Activated T-cell treated with anti-CD3 and anti-CD28 coated beads for 48 hours (primary cell): ENCODE measurements at regions not wholly inside any gene's neighbourhood (a gene's known extent, or its start where the extent isn't known, plus 50 kb on each side); places are given as distances from the start of the nearest gene placed in this dataset.

Experiments
- DNase-seq: peaks from one replicate; pipeline ENCODE4 v3.0.0-alpha.2; 2020; ENCODE audit warnings: low read depth

DNA sequence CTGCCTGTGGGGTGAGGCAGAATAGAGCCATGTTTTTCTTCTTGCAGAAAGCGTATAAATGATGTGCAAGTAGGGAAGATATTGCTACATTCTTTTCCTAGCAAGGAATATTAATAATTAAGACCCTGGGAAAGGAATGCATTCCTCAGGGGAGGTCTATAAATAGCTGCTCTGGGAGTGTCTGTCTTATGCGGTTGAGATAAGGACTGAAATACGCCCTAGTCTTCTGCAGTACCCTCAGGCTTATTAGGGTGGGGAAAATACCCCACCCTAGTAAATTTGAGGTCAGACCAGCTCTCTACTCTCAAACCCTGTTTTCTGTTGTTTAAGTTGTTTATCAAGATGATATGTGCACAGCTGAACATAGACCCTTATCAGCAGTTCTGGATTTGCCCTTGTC is 155.9 kb upstream of the HMCN1 start:
- DNase-seq = no peak

DNA sequence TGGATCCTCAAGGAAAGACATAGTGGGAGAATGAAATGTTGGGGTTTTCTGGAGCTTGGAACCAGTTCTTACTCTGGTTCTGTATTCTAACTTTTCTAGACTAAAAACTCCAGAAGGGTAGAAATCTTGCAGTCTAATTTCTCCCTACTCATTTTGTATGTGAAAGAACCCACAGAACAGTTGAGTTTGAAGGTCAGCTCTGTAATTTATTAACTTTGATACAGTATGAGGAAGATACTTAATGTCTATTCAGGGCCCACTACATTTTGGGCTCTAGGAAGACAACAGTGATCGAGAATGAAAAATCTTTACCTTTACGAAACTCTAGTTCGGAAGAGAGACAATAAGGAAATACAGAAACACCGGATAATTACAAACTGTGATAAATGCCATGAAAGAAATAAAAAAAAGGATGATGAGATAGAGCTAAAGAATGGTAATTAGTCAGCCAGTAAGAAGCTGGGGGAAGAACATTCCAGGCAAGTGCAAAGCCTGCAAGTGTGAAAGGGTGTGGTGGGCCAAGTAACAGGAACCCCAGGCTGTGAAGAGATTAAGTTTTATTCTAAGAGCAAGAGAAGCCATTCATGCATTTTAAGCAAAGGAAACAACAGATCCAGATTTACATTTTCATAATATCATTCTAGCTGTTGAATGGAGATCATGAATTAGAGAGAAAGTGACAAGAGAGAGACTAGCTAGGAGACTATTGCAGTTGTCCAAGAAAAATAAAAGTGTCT is 159.9 kb upstream of the HMCN1 start:
- DNase-seq = no peak

DNA sequence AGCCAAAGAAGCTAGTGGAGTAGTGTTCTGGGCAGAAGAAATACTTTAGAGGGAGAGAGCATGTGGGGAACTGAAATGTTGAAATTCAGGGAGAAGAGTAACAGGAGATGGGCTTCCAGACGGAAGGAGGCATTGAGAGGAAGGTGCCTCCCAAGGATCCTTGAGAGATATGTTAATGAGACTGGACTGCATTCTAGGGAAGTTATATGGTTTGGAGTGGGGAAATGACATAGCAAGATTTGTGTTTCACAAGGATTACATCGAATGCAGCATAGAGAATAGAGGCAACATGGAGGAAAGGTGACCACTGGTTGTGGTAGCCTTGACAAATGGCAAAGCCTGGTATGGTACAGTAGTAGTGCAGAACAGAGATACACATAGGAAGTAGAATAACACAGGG is 160.5 kb upstream of the HMCN1 start:
- no peak for DNase-seq

DNA sequence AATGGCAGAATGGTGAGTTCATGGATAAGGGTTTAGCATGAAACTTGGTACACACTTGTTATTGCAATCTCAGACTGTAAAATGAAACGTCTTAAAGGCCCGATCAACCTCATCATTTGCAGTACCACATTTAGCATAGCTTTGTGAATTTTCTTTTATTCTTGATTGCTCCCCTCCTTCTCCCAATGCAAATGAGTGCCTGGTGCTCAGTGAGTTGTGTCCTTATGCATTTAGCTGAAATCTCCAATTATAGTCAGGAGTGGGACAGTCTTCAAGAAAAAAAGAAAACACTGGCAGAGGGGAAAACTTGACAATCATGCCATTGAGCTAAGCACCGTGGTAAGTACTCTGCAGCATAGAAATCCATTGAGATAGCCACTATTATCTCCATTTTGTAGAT is 161.0 kb upstream of the HMCN1 start:
- no peak for DNase-seq

DNA sequence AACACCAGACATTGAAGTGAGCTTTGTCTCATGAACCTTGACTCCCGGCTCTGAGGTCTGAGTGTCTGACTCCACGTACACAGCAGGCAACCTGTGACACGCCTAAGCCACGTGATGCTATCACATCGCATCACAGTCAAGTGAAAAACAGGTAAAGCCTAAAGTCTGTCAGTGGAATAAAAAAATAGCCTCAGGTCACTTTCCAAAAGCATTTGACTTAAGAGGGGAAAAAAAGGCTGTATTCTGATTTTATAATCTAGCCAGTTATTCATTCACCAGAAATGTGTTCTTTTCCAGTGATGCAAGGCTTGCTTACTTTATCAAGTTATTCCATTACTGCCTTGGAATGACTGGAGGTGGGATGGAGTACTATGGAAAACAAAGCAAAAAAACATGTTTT is 163.2 kb upstream of the HMCN1 start:
- no peak for DNase-seq

DNA sequence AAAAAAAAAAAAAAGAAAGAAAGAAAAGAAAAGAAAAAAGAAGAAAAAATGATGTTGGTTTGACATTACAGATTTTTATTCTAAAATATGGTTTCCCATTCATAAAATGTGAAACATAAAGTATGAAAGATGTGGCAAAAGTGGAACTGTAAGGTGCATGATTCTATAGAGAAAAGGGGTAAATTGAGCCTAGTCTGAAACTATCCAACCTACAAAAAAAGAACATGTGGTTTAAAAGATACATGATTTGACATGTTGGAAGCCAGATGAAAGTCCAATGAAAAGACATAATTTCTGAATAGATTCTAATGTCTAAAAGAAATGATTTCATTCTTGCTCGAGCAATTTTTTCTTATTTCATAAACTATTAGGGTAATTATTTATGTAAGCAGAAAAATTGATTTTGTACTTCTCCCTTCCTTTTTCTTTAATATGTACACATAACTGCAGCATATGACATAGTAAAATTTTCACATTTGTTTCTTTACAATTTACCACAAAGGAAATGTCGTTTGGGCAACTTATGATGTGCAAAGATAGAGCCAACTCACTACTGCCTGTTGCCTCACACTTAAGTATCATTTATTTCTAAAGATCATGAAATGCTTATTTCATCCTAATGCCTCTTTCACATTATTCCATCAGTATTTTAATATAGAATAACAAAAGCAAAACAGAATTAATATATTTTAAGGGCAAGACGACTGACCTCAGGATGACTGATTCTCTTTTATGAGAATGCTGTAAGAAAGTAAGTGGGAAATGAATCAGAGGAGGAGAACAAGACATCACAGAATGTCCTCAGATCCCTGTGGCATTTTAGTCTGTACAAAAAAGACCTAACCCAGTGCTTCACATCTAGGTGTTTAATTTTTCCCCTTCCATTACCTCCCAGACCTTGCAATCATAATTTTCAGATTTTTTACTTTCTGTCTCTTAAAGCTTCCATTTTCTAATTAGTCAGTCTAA is 165.8 kb upstream of the HMCN1 start:
- no peak for DNase-seq

DNA sequence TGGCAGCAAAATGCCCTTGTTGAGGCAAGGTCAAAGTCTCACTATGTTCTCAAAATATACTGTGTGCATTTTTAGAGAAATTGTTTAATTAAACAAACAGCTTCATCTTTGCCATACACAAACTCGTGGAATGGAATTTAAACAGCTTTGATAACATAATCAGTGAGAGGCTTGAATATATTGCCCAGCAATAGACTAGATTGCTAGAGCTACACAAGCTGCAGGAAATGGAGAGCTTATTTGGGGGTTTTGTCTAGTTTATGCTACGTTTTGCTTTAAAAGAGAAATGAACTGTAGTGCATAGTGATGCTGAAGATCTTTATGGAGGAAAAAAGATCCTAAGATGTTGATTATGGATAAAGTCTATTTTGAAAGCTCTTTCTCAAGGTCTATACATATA is 166.8 kb upstream of the HMCN1 start:
- DNase-seq = no peak

DNA sequence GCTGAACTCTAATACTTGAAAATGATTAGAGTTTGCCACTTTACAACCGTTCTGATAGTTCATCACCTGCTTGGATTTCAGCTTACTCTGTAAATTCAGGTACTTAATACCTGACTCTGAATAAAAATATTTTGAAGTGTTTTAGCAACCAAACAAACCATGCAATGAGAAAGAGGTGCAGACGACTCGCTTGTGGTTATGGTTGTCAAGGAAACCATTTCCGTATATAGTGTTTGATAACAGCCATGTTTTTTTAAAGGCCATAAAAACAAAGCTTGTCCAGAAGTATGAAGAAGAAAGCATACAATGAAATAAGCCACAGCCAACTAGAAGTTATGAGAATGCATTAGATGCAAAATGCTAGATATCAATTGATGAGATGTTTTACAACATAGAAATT is 167.2 kb upstream of the HMCN1 start:
- no peak for DNase-seq

DNA sequence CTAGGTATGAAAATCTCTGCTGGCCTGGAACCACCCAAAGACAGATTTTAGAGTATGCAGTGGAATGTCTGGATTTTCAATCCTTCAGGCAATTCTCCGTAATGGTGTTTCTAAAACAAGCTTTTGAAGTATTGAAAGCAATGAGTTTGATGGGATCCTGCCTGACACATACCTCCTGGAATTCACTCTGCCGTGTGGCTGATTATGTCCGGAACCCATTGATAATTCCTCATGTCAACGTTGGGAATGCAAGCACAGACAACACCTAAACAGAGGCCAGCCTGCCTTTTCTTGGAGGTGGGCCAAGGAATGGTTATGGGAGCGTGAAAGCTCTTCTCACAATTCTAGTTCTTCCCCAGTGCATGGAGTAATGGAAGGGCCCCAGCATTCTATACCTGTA is 168.9 kb upstream of the HMCN1 start:
- DNase-seq = no peak

DNA sequence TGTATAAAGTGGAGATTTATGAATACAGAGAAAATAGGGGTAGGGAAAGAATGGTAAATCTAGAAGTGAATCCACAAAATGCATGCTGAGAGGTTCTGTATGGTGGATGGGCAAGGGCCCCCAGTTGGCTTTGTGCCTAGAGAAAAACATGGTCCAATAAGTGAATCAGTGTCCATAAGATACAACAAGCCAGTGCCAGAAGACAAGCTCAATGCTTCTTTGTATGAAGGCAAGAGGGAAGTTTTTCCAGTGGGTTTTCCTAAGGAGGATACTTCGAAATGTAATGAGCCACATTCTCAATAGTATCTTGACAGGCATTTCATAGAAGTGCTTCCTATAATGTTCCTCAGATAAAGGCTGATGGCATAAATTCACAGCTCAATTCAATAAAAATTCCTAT is 169.4 kb upstream of the HMCN1 start:
- DNase-seq = no peak

DNA sequence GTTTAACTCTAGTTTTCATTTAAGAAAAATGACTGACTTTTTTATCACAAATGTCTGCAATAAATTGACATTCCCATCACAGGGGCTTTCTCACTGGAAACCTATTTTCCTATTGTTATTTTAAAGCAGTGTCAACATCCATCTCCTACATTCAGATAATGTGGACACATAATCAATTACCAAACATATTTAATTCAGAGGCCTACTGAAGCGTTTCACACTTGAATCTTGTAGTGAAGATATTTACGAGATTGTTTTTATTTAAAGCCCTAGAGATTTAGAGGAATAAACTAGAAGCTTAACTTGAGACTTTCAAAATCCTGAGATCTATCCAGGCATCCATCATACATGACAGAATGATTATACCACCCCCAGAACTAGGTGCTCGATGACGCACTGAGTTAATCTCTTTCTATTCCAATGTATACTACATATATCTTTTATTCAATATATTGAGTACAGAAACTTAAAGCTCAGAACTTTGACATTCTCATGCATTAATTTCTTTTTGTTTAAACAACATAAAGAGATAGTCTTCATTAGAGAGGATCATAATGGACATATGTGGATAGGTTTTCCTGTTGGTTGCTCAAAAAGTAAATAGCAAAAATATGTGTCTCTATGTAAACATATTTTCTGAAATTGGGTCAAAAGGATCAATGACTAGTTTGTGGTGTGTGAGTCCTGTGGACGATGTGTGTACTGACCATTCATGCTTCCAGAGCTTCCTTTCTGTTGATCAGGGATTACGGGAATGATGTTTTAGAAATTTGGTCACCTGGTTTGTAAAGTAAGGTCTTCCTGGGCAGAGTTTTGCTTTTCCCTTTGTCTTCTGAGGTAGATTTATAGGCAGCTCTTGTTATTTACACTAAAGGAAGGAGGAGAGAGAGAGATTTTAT is 171.5 kb upstream of the HMCN1 start:
- DNase-seq = no peak

DNA sequence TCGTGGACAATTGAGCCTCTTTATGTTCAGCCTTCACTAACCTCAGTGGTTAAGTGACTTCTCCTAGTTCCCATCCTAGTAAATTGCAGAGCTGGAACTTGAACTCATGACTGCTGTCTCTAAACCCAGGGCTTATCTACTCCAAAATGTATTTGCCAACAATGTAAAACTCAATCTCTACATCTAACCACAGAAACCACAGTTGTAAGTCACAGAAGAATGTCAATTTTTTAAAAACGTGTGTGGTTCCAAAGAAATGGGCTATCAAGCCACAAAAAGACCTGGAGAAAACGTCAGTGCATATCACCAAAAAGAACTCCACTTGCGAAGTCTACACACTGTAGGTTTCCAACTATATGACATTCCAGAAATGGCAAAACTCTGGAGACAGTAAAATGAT is 172.6 kb upstream of the HMCN1 start:
- DNase-seq = no peak

DNA sequence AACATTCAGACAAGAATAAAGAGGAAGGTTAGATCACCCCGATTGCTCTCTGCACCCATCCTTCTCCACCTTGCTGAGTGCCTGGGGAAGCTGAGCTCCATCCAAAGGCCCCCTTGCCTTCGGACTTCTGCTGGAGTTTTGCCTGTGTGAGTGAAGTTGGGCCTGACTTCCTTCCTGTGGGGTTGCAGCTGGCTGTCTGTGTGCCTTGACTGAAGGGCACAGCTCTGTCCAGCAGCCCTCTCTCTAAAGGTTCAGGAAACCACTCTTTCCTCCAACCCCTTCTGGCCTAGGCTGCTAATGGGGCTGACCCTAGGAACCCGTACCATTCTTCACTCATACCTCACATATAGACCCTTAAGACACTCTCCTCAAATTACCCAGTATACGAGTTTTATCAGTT is 173.4 kb upstream of the HMCN1 start:
- no peak for DNase-seq

DNA sequence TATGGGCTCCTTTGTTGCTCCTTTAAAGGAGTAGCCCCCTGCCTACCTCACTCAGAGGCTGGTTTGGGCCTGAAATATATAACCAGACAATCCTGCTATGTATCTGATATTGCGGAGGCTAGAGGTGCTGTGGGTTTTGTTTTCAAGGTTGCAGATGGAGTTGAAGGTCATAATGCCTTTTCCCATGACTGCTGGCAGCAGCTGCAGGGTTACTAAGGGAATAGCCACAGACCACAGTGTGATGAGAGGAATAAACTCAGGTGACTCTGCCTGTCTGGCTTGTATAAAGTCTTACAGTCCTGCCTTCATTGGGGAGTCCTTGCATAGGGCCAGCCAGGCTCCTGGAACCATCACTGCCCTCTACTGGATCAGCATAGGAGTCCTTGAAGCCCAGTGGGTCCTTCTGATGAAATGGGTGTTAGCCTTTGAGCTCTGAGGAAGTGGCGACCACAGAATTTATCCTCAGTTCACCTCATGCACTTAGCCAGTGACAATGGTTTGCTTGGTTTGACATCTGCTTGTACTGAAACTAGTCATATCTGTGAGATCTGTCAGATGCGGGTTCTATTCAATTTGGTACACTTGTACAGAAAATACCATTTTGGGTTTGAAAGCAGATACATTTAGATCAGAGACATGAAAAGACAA is 174.4 kb upstream of the HMCN1 start:
- peak; percentile 40 for DNase-seq

DNA sequence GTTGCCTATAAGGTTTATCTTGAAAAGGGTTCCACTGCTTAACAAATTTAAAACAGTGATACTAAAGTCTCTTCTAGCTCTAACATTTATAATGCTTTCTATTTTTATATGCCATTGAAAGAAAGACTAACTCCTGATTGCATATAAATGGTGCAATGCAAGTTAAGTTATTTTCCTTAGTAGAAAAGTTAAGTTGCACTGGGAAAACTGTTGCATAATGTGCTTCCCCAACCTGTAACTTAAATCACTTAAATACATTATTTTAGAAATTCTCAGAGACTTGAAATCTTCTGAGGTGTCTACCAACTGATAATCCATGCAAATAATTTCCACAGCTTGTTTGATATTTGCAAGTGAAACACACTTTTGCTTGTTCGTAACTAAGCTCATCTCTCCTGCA is 175.0 kb upstream of the HMCN1 start:
- no peak for DNase-seq

DNA sequence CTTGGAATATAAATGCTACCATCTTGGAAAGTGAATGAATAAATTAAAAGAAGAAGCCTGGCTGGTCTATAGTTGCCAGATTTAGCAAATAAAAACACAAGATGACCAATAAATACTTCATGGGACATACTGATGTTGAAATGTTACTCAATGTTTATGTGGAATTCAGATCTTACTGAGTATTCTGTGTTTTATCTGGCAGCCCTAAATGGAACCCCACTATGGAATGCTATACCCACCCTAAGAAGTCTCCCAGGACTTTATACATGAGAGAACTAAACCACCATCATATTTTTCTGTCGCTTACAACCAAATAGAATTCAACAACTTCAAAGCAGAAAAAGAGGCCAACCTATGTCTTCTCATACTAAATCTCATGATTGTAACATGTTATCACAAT is 177.6 kb upstream of the HMCN1 start:
- DNase-seq = no peak

DNA sequence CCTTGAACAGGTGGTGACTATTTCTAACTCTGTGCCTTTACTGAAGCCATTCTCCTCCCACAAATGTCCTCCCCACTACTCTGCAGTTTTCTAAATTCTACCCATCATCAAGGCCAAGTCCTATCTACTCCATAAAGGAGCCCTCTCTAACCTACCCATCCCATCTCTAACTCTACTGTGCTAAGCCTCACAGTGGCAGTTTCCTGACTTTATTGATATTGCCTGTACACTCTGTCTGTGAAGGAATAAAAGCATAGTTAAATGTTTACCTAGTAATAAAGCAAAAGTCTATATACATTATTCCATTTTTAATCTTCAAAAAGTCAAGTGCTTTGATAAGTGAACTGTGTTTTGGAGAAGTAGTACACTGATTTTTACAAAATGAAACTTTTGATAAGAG is 178.4 kb upstream of the HMCN1 start:
- DNase-seq = no peak

DNA sequence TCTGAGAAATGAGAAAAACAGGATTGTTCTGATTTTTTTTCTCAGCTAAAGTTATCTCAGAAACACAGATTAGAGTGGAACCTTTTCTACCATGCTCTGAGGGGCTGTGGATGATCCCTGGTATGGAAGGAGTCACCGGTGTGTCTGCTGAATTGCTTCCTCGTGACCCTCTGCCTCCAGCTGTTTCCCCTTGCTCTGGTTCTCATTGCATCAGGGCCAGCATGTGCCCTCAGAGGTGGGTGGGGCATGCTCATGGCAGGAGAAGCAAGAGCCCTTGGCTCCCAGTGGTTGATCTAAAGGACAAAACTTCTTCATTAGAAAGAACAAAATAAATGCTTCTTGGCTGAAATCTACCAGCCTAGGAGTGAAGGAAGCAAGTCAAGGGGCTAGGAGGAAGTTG is 183.2 kb upstream of the HMCN1 start:
- no peak for DNase-seq

DNA sequence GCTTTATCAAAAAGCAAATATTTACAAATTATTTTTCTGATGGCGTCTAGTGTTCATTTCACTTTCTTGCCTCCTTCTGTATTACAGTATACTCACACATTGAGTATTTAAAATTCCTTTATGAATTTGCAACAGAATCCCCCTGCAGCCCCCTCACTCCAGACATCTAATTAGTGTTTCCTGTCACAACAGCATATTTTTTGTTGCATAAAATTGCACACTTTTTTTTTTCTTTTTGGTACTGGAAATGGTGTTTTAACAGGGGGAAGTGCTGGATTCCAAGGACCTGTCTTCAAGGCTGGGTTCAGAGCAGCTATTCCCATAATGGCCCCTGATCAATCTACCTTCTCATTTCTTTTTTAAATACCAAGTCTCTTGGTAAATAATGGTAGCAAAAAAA is 184.3 kb upstream of the HMCN1 start:
- DNase-seq = no peak

DNA sequence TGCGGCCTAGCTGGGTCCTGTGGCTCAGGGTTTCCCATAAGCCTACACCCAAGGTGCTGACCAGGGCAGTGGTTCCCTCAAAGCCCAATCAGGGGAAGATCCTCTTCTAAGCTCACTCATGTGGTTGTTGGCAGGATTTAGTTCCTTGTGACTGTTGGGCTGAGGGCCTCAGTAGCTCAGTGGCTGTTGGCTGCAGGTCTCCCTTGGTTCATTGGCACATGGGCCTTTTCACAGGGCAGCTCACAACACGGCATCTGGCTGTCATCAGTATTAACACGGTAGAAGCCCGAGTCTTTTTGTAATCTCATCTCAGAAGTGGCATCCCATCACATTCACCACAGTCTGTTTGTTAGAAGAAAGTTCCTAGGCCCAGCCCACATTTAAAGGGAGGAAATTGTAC is 188.2 kb upstream of the HMCN1 start:
- no peak for DNase-seq

DNA sequence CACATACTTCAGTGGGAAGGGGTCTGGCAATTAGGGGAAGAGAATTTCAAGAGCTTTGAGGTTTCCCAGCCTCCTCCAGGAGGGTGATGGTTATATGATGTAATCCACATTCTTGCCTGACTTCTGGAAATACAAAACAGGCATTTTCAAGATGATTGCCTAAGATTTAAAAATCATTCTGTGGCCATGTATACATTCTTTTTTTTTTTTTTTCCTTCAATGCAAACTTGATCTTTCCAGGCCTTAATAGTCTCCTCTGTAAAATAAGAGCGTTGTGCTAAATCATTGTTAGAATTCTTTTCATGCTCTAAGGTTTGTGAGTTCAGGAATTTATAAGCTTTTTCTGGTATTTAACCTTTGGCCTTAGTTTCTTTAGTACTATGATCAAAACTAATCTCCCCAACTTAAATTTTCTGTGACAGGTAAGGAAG is 192.3 kb upstream of the HMCN1 start:
- DNase-seq = no peak

DNA sequence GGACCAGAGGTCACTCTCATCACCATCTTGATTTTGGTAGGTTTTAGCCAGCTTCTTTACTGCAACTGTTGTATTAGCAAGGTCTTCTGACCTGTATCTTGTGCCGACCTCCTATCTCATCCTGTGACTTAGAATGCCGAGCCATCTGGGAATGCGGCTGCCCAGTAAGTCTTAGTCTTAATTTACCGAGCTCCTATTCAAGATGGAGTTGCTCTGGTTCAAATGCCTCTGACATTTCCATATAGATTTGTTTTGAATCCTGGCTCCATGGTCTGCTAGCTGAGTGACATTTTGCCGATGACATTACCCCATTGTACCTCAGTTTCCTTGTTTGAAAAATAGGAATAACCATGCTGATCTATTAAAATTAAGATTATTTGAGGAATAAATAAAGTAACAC is 193.9 kb upstream of the HMCN1 start:
- no peak for DNase-seq
